NCI-H2196 (cell line): ENCODE measurements at regions not wholly inside any gene's neighbourhood (a gene's known extent, or its start where the extent isn't known, plus 50 kb on each side); places are given as distances from the start of the nearest gene placed in this dataset.
"Not testable (repeated sequence)": the region's sequence is repeated elsewhere in the genome, so short reads cannot be mapped to it uniquely, and the experiment has no call there.

ENCODE experiments used
- DNase-seq: peaks from one replicate; lab custom pipeline; 2025; ENCODE audit not compliant: unreplicated experiment; lab: John Stamatoyannopoulos, UW

GRCh38 chrY:12212394-12212793 is 488.6 kb upstream of the USP9Y start:
- DNase-seq: no peak

GRCh38 chrY:12215564-12216022 is 485.4 kb upstream of the USP9Y start:
- no peak for DNase-seq

- DNase-seq: no peak
Observed at GRCh38 chrY:12230921-12231320, 470.1 kb upstream of the USP9Y start.

- DNase-seq: no peak
Observed at GRCh38 chrY:12236399-12236798, 464.6 kb upstream of the USP9Y start.

GRCh38 chrY:12240326-12240725 is 460.7 kb upstream of the USP9Y start:
- DNase-seq: not testable (repeated sequence)

- no peak for DNase-seq
Observed at GRCh38 chrY:12244146-12244545, 456.9 kb upstream of the USP9Y start.

- DNase-seq: no peak
Observed at GRCh38 chrY:12253756-12254155, 447.3 kb upstream of the USP9Y start.

- DNase-seq: no peak
Observed at GRCh38 chrY:12271162-12271561, 429.9 kb upstream of the USP9Y start.

- DNase-seq: no peak
Observed at GRCh38 chrY:12285608-12286007, 415.4 kb upstream of the USP9Y start.

- no peak for DNase-seq
Observed at GRCh38 chrY:12288919-12289318, 412.1 kb upstream of the USP9Y start.

GRCh38 chrY:12289415-12289814 is 411.6 kb upstream of the USP9Y start:
- no peak for DNase-seq

GRCh38 chrY:12292542-12292941 is 408.5 kb upstream of the USP9Y start:
- no peak for DNase-seq

GRCh38 chrY:12296460-12296859 is 404.6 kb upstream of the USP9Y start:
- no peak for DNase-seq

- not testable (repeated sequence) for DNase-seq
Observed at GRCh38 chrY:12299796-12300195, 401.2 kb upstream of the USP9Y start.

GRCh38 chrY:12303464-12303863 is 397.6 kb upstream of the USP9Y start:
- DNase-seq: no peak

GRCh38 chrY:12305456-12305855 is 395.6 kb upstream of the USP9Y start:
- no peak for DNase-seq

- DNase-seq: peak; percentile 1
Observed at GRCh38 chrY:12309212-12309611, 391.8 kb upstream of the USP9Y start.

- DNase-seq: no peak
Observed at GRCh38 chrY:12310832-12311231, 390.2 kb upstream of the USP9Y start.

GRCh38 chrY:12327751-12328150 is 373.3 kb upstream of the USP9Y start:
- no peak for DNase-seq

GRCh38 chrY:12331917-12332316 is 369.1 kb upstream of the USP9Y start:
- DNase-seq: not testable (repeated sequence)

- DNase-seq: no peak
Observed at GRCh38 chrY:12343211-12343610, 357.8 kb upstream of the USP9Y start.

- no peak for DNase-seq
Observed at GRCh38 chrY:12348181-12348580, 352.9 kb upstream of the USP9Y start.

GRCh38 chrY:12357204-12357603 is 343.8 kb upstream of the USP9Y start:
- DNase-seq: no peak

GRCh38 chrY:12357655-12358054 is 343.4 kb upstream of the USP9Y start:
- DNase-seq: no peak
